ENCODE measurements at regions not wholly inside any gene's neighbourhood (a gene's known extent, or its start where the extent isn't known, plus 50 kb on each side); places are given as distances from the start of the nearest gene placed in this dataset.

DNA sequence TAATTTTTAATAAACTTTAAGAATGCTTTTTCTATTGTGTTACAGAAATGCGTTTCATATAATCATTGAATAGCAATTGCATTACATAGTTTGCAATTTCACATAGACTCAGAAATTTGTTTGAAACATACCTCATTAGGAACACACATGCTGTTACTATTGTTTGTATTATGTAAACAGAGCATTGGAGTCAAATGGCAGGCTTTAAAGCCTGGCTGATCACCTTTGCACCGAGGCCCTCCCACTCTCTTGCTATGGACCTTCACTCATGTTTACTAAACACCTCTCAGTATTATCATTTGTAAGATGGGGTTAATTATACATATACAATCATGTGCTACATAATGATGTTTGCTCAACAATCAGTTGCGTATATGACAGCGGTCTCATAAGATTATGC is 203.6 kb upstream of the NPSR1 start:
- H2BK120ac ChIP-seq (ENCODE audit: low read depth, low read length), result no peak overlapping the region
- no peaks in the 10 kb centered on the region for H3K79me1 ChIP-seq (ENCODE audit: low read length)
- no peak overlapping the region for H3K18ac ChIP-seq (ENCODE audit: low read length)
- H3K27ac ChIP-seq (ENCODE audit: low read depth, low read length), result no peak overlapping the region
- H2AK5ac ChIP-seq (ENCODE audit: low read length), result no peak overlapping the region
- no peaks in the 10 kb centered on the region for H3K79me2 ChIP-seq (ENCODE audit: control insufficient read depth, insufficient read depth, low read length)
- no peak overlapping the region for H3K56ac ChIP-seq (ENCODE audit: low read length)
- H3K4me1 ChIP-seq (ENCODE audit: control insufficient read depth, low read depth, low read length), result no peaks in the 10 kb centered on the region
- no peak overlapping the region for H2BK5ac ChIP-seq (ENCODE audit: low read length)
- H3K9ac ChIP-seq (ENCODE audit: low read length), result no peak overlapping the region
- H3K4me3 ChIP-seq (ENCODE audit: low read length), result no peak overlapping the region
- WGBS (ENCODE audit: extremely low coverage, insufficient coverage, low lambda C conversion rate), result no CpG with 5 or more reads among the region's 4 CpGs
- no peaks in the 10 kb centered on the region for H3K27me3 ChIP-seq (ENCODE audit: insufficient read depth, low read length, poor library complexity)
- peak; percentile 7 for DNase-seq
- H3K4ac ChIP-seq (ENCODE audit: low read depth, low read length), result no peak overlapping the region
- no peak overlapping the region for H2BK15ac ChIP-seq (replicated peaks; ENCODE audit: low read depth)
- H3K4me2 ChIP-seq (ENCODE audit: low read length), result no peak overlapping the region
- H3K23ac ChIP-seq (ENCODE audit: low read length), result no peak overlapping the region
- no peak overlapping the region for H4K8ac ChIP-seq (ENCODE audit: low read depth, low read length)
- no peak overlapping the region for H4K5ac ChIP-seq (ENCODE audit: low read length)
- H3K36me3 ChIP-seq (ENCODE audit: control insufficient read depth, insufficient read depth, low read length), result no peaks in the 10 kb centered on the region

GRCh38 chr7:34457329-34457728 is 200.7 kb upstream of the NPSR1 start:
- Histone ChIP-seq H3K4me1 (ENCODE audit: control insufficient read depth, low read depth, low read length) (no peaks in the 10 kb centered on the region), H2BK15ac (replicated peaks; ENCODE audit: low read depth) (no peak overlapping the region), H4K8ac (ENCODE audit: low read depth, low read length) (no peak overlapping the region), H2BK5ac (ENCODE audit: low read length) (no peak overlapping the region), H3K79me2 (ENCODE audit: control insufficient read depth, insufficient read depth, low read length) (no peaks in the 10 kb centered on the region), H3K23ac (ENCODE audit: low read length) (no peak overlapping the region), H3K27me3 (ENCODE audit: insufficient read depth, low read length, poor library complexity) (no peaks in the 10 kb centered on the region), H3K18ac (ENCODE audit: low read length) (no peak overlapping the region), H3K4me2 (ENCODE audit: low read length) (no peak overlapping the region), H3K4ac (ENCODE audit: low read depth, low read length) (no peak overlapping the region), H3K56ac (ENCODE audit: low read length) (no peak overlapping the region), H4K5ac (ENCODE audit: low read length) (no peak overlapping the region), H3K4me3 (ENCODE audit: low read length) (no peak overlapping the region), H2BK120ac (ENCODE audit: low read depth, low read length) (no peak overlapping the region), H3K36me3 (ENCODE audit: control insufficient read depth, insufficient read depth, low read length) (no peaks in the 10 kb centered on the region), H3K79me1 (ENCODE audit: low read length) (no peaks in the 10 kb centered on the region), H3K27ac (ENCODE audit: low read depth, low read length) (no peak overlapping the region), H3K9ac (ENCODE audit: low read length) (no peak overlapping the region), H2AK5ac (ENCODE audit: low read length) (no peak overlapping the region)
- WGBS (ENCODE audit: extremely low coverage, insufficient coverage, low lambda C conversion rate), result no CpG with 5 or more reads among the region's 7 CpGs
- DNase-seq, result no peak

DNA sequence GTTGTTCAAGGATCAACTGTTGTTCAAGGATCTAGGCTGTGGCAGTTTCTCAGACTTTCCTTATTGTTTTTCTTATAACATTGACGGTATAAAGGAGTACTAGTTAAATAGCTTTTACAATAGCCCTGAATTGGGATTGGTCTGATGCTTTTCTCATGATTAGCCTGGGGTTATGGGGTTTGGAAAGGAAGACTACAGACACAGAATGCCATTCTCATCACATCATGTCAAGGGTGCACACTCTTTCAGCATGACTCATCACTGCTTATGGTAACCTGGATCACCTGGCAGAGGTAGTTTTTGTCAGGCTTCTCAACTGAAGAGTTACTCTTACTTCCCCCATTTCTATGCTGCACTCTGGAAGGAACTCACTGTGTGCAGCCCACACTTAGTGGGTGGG is 194.2 kb upstream of the NPSR1 start:
- Histone ChIP-seq H3K4me1 (ENCODE audit: control insufficient read depth, low read depth, low read length) (no peaks in the 10 kb centered on the region), H3K36me3 (ENCODE audit: control insufficient read depth, insufficient read depth, low read length) (no peaks in the 10 kb centered on the region), H3K4me2 (ENCODE audit: low read length) (no peak overlapping the region), H3K18ac (ENCODE audit: low read length) (no peak overlapping the region), H3K23ac (ENCODE audit: low read length) (no peak overlapping the region), H4K8ac (ENCODE audit: low read depth, low read length) (no peak overlapping the region), H2BK15ac (replicated peaks; ENCODE audit: low read depth) (no peak overlapping the region), H3K79me2 (ENCODE audit: control insufficient read depth, insufficient read depth, low read length) (no peaks in the 10 kb centered on the region), H3K4ac (ENCODE audit: low read depth, low read length) (no peak overlapping the region), H3K9ac (ENCODE audit: low read length) (no peak overlapping the region), H4K5ac (ENCODE audit: low read length) (no peak overlapping the region), H3K27ac (ENCODE audit: low read depth, low read length) (no peak overlapping the region), H3K56ac (ENCODE audit: low read length) (no peak overlapping the region), H2AK5ac (ENCODE audit: low read length) (no peak overlapping the region), H3K79me1 (ENCODE audit: low read length) (no peaks in the 10 kb centered on the region), H2BK120ac (ENCODE audit: low read depth, low read length) (no peak overlapping the region), H3K4me3 (ENCODE audit: low read length) (no peak overlapping the region), H3K27me3 (ENCODE audit: insufficient read depth, low read length, poor library complexity) (no peaks in the 10 kb centered on the region), H2BK5ac (ENCODE audit: low read length) (no peak overlapping the region)
- WGBS (ENCODE audit: extremely low coverage, insufficient coverage, low lambda C conversion rate), result no CpG with 5 or more reads among the region's 1 CpG
- DNase-seq, result peak; percentile 94

DNA sequence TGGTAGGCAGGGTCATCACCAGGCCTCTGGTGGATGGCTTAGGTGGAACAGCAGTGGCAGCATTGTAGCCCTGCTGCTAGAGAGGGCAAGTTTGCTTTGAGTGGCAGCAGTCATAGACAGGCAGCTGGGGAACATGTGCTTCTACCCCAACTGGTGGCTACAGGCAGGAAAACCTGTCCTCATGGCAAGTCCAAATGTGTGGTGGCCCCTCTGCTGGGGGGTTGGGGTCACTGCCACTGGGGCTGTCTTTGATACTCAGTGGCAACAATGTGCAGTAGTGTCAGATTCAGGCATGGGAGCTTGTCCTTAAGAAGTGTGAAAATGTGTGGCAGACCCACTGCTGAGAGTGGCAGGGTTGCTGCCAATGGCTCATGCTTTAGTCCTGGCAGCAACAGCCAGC is 186.2 kb upstream of the NPSR1 start:
- Histone ChIP-seq H3K4me1 (ENCODE audit: control insufficient read depth, low read depth, low read length) (no peaks in the 10 kb centered on the region), H4K8ac (ENCODE audit: low read depth, low read length) (no peak overlapping the region), H2BK120ac (ENCODE audit: low read depth, low read length) (no peak overlapping the region), H3K23ac (ENCODE audit: low read length) (no peak overlapping the region), H3K9ac (ENCODE audit: low read length) (no peak overlapping the region), H3K27ac (ENCODE audit: low read depth, low read length) (no peak overlapping the region), H3K4me2 (ENCODE audit: low read length) (no peak overlapping the region), H4K5ac (ENCODE audit: low read length) (no peak overlapping the region), H3K36me3 (ENCODE audit: control insufficient read depth, insufficient read depth, low read length) (no peaks in the 10 kb centered on the region), H3K79me2 (ENCODE audit: control insufficient read depth, insufficient read depth, low read length) (no peaks in the 10 kb centered on the region), H3K4me3 (ENCODE audit: low read length) (no peak overlapping the region), H3K79me1 (ENCODE audit: low read length) (no peaks in the 10 kb centered on the region), H3K56ac (ENCODE audit: low read length) (no peak overlapping the region), H2BK15ac (replicated peaks; ENCODE audit: low read depth) (no peak overlapping the region), H3K18ac (ENCODE audit: low read length) (no peak overlapping the region), H2BK5ac (ENCODE audit: low read length) (no peak overlapping the region), H3K4ac (ENCODE audit: low read depth, low read length) (no peak overlapping the region), H3K27me3 (ENCODE audit: insufficient read depth, low read length, poor library complexity) (no peaks in the 10 kb centered on the region), H2AK5ac (ENCODE audit: low read length) (no peak overlapping the region)
- peak; percentile 21 for DNase-seq

GRCh38 chr7:34486371-34486770 is 171.6 kb upstream of the NPSR1 start:
- Histone ChIP-seq H2BK5ac (ENCODE audit: low read length) (no peak overlapping the region), H3K23ac (ENCODE audit: low read length) (no peak overlapping the region), H3K18ac (ENCODE audit: low read length) (no peak overlapping the region), H3K4ac (ENCODE audit: low read depth, low read length) (no peak overlapping the region), H3K56ac (ENCODE audit: low read length) (no peak overlapping the region), H3K79me1 (ENCODE audit: low read length) (no peaks in the 10 kb centered on the region), H3K27ac (ENCODE audit: low read depth, low read length) (no peak overlapping the region), H3K4me2 (ENCODE audit: low read length) (no peak overlapping the region), H2AK5ac (ENCODE audit: low read length) (no peak overlapping the region), H2BK120ac (ENCODE audit: low read depth, low read length) (no peak overlapping the region), H2BK15ac (replicated peaks; ENCODE audit: low read depth) (no peak overlapping the region), H4K5ac (ENCODE audit: low read length) (no peak overlapping the region), H3K36me3 (ENCODE audit: control insufficient read depth, insufficient read depth, low read length) (no peaks in the 10 kb centered on the region), H3K4me3 (ENCODE audit: low read length) (no peak overlapping the region), H3K4me1 (ENCODE audit: control insufficient read depth, low read depth, low read length) (peaks cover 15% of the 10 kb centered on the region), H3K27me3 (ENCODE audit: insufficient read depth, low read length, poor library complexity) (no peaks in the 10 kb centered on the region), H4K8ac (ENCODE audit: low read depth, low read length) (no peak overlapping the region), H3K79me2 (ENCODE audit: control insufficient read depth, insufficient read depth, low read length) (no peaks in the 10 kb centered on the region), H3K9ac (ENCODE audit: low read length) (no peak overlapping the region)
- WGBS (ENCODE audit: extremely low coverage, insufficient coverage, low lambda C conversion rate), result no CpG with 5 or more reads among the region's 4 CpGs
- DNase-seq, result no peak

DNA sequence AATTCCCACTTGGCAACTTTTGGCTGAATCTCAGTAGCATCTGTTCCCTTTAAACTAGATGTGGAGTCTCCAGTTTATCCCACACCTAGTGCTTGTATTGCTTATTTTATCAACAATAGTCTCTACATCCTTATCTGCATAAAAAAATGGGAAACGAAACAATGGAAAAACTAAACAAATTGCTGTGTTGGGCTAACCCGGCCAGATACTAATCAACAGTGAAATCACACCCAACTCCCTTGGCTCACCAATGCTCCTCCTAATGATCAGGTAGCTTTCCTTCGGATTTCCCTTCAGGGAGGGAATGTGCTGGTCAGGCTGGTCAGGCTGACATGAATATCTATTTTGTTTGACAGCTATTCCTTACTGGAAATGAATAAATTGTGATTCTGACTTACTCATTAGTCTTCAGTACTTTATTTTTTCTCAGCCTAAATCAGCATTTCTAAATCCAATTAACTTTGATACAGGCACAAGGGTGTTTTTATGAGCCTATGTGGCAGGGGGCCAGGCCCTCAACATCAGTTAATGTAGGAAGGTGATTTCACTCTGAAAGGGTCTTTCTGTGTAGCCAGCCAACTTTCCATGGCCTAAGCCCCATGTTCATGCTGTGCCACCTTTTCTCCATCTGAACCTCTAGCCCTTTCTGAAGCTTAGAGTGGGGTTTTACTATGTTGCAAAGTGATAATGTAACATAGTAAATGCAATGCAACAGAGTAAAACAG is 170.5 kb upstream of the NPSR1 start:
- Histone ChIP-seq H2BK5ac (ENCODE audit: low read length) (no peak overlapping the region), H3K27ac (ENCODE audit: low read depth, low read length) (no peak overlapping the region), H3K4me3 (ENCODE audit: low read length) (no peak overlapping the region), H3K56ac (ENCODE audit: low read length) (no peak overlapping the region), H3K23ac (ENCODE audit: low read length) (no peak overlapping the region), H3K36me3 (ENCODE audit: control insufficient read depth, insufficient read depth, low read length) (no peaks in the 10 kb centered on the region), H3K79me2 (ENCODE audit: control insufficient read depth, insufficient read depth, low read length) (no peaks in the 10 kb centered on the region), H3K4ac (ENCODE audit: low read depth, low read length) (no peak overlapping the region), H3K4me2 (ENCODE audit: low read length) (no peak overlapping the region), H3K27me3 (ENCODE audit: insufficient read depth, low read length, poor library complexity) (no peaks in the 10 kb centered on the region), H4K5ac (ENCODE audit: low read length) (no peak overlapping the region), H3K4me1 (ENCODE audit: control insufficient read depth, low read depth, low read length) (peaks cover 15% of the 10 kb centered on the region), H4K8ac (ENCODE audit: low read depth, low read length) (no peak overlapping the region), H2AK5ac (ENCODE audit: low read length) (no peak overlapping the region), H2BK120ac (ENCODE audit: low read depth, low read length) (no peak overlapping the region), H3K18ac (ENCODE audit: low read length) (peak overlapping the region; percentile 30), H3K9ac (ENCODE audit: low read length) (no peak overlapping the region), H2BK15ac (replicated peaks; ENCODE audit: low read depth) (no peak overlapping the region), H3K79me1 (ENCODE audit: low read length) (no peaks in the 10 kb centered on the region)
- no CpG with 5 or more reads among the region's 3 CpGs for WGBS (ENCODE audit: extremely low coverage, insufficient coverage, low lambda C conversion rate)
- DNase-seq, result no peak
